GM19372 (cell line): ENCODE measurements at regions not wholly inside any gene's neighbourhood (a gene's known extent, or its start where the extent isn't known, plus 50 kb on each side); places are given as distances from the start of the nearest gene placed in this dataset.

Source experiments
- ATAC-seq: cut with Tn5 transposase; IDR thresholded peaks from one replicate; pipeline ENCODE4 v1.9.1; 2021; ENCODE audit warnings: mild to moderate bottlenecking, low read depth, moderate library complexity; ENCODE audit not compliant: unreplicated experiment

- no peak for ATAC-seq
These were observed 211.7 kb upstream of the B3GAT1 start for GRCh38 chr11:134623711-134624110.

GRCh38 chr11:134622458-134622857, 210.4 kb upstream of the B3GAT1 start:
- ATAC-seq, result no peak

- ATAC-seq, result no peak
These were observed 205.3 kb upstream of the B3GAT1 start for GRCh38 chr11:134617360-134617759.

DNA sequence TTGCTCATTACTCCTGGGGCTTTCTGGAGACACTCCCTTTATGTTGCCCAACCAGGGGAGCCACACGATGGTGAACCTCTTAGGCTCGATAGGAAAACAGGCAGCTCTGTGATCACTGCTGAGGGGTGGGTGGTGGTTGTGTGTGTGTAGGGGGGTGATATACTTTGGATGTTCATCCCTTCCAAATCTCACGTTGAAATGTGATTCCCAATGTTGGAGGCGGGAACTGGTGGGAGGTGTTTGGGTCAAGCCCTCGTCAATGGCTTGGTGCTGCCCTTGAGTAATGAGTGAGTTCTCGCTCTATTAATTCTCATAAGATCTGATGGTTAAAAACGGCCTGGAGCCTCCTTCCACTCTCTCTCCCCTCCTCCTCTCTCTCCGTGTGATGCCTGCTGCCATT, 204.0 kb upstream of the B3GAT1 start:
- ATAC-seq, result no peak

- ATAC-seq, result no peak
These were observed 203.1 kb upstream of the B3GAT1 start for GRCh38 chr11:134615041-134615615.

DNA sequence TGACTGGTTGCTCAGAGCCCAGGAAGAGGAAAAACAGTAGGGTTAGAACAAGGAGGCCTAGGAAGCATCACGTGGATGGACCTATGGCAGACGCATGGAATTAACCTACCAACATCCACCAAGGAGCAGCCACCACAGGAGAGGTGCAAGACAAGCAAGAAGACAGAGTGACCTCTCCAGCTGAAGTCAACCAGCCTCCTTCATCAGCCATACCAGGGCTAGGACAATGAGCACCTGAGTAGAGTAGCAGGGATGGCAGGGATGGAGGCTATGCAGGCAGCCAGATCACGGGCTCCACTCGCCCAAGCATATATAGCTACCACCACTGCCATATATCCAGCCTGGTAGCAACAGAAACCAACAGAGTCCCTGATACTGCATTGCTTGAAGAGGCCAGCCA, 202.1 kb upstream of the B3GAT1 start:
- no peak for ATAC-seq

DNA sequence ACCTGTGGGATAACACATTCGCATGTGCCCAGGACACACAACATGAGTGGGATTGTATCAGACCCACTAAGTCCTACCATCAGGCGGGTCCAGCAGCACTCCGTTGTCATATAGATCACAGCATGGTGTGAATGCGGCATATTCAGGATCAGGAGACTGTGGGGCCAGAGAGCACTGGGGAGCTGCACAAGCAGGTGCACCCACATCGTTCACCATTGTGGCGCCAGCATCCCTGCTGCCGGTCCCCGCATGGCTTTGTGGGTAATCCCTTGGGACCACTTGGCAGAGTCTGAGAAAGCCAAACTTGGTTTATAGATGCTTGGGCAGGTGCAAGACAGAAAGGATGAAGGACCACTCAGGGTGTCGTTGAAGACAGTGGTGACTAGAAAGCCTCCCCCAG, 201.6 kb upstream of the B3GAT1 start:
- ATAC-seq, result no peak

DNA sequence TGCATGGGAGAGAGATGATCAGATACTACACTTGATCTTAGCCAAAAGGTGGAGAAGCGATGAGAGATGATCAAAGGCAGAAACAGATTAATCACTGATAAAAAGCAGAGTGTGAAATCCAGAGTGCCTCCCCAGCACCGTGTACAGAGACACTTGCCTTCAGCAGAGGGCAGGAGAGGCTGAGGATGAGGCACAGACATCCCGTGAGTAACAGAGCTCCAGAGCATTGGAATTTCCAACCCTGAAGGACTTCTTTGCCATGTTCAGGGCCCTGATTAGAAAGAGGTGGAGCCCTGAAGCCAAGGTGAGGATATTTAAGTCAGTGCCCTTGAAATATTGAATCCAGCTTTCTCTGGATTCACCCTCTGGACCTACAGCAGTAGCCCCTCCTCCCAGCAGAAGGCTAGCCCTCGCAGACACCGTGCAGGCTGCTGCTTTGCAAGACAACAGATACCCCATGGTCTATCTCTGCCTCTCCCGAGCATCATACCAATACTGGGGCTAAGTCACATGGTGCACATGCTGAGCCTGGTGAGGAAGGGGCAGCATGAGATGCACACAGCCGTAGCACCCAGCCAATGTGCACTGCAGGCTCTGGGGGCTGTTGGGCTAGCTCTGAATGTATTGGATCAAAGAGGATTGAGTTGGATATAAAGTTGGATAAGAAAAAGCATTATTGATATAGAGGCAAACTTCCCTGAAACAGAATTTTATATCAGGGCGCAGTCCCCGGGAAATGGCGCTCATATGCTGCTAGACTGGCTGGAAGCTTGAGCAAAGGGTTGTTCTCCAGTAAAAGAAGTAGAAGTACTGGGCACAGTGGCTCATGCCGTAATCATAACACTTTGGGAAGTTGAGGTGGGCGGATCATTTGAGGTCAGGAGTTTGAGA, 200.3 kb upstream of the B3GAT1 start:
- no peak for ATAC-seq

GRCh38 chr11:134611537-134611936, 199.5 kb upstream of the B3GAT1 start:
- ATAC-seq, result no peak

DNA sequence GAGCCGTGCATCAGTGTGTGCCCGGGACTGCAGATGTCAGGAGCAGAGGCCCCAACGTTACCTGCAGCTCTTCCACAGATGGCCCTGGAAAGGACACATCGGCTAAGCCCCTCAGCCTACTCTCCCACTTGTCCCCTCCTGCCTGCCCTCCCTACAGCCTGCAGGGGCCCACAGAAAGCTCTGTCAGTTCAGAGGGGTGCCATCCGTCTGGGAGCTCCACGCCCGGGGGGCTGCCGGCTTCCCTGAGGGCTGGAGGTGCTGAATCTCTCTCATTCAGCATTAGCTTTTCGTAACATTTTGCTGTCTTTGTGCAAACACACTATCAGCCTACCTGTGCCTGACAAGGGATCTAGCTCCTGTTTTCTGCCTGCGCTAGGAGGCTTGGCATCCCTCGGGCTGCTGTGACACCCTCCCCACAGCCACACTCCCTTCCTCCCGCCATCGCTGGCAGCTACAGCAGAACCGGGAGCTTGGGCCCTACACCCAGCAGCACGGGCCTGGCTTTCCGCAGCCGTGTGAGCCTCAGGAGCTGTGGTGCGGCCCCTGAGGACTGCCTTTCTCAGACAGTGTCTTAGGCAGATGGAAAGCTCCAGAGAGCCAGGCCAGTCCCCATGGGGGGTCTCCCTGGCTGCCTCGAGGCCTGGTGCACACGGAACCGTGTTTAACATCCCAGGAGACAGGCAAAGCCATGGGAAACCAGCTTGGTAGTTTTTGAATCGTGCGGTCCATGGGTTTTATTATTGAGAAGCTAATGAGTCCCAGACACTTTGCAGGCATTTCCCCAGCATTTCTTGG, 198.3 kb upstream of the B3GAT1 start:
- ATAC-seq, result no peak

DNA sequence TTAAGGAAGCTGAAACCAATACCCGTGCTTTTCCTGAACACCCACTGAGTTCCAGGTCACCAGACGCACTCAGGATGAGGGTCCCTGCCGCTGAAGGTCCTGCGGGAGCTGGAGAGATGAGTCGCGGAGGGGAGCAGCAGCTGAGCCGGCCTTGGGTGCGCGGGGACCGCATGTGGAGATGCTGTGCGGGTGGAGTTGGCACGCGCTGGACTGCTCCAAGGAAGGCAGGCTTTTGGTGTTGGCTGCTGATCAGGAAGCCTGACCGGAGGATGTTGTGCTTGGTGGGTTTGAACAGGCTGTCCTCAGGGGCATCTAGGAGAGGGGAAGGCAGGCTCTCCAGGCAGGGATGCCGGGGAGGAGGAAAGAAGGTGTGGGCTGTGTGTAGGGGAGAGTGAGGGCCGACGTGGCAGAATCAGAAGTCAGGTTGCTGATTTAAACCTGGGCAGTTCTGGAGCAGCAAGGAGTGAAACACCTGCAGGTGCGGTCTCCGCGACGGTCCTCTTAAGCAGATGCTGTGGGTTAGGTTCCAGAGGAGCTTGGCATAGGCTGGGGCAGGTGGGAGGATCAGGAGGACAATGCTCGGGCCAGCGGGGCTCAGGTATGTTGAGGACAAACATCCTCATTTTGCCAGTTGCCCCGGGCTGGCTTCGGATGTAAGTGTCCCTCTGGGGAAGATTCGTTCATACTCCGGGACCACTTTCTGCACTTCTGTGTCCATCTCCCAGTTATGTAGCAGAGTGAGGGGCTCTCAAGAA, 197.5 kb upstream of the B3GAT1 start:
- ATAC-seq, result no peak

DNA sequence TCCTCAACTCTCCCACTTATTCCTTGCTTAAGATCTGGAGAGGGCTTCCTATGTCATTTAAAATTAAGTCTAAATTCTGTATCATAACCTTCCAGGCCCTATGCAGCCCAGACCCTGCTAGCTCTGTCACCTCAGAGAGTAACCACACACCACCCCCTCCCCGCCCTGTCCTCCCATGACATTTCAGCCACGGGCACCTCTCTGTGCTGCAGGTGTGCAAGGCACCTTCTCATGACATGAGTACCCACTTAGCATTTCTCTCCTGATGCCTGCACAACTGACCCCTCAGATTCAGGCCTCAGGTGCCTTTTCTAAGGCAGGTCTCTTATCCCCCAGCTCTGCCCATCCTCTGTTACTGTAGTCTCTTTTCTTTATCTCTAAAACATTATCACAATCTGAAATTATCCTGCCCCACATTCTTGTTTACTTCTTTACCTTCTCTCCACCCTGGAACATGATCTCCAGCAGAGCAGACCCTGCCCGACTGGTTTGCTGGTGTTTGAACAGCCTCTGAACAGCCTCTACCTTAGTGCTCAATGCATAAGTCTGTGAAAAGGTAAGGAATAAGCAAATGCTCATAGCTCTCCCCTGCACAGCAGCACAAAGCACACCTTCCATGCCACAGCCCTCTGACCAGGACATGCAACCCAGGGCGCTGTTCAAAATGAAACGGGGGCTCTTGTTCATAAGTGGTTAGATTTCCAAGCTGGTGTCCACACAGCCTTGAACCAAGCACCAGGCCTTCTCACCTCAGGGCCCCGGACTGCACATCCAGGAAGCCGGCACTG, 196.1 kb upstream of the B3GAT1 start:
- ATAC-seq, result no peak

- ATAC-seq, result no peak
These were observed 194.2 kb upstream of the B3GAT1 start for GRCh38 chr11:134606251-134606650.

- ATAC-seq, result no peak
These were observed 192.8 kb upstream of the B3GAT1 start for GRCh38 chr11:134604886-134605285.

- ATAC-seq, result no peak
These were observed 187.3 kb upstream of the B3GAT1 start for GRCh38 chr11:134599299-134599771.

DNA sequence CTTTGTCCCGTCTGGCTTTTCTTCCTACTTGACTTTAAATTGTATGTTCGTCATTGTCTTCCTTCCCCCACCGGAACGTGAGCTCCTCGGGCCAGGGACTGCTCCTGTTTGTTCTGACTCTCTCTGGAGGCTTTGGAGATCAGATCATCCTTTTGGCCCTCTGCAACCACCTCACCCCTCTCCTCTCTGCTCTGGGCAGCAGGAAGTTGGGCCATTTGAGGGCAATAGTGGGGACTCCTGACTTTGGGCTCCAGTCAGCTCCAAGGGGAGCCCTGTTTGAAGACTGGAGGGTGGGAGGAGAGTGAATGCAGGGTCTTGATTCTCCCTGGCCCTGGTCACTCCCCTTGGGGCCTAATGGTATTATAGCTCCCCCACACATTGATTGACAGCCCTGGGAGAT, 186.3 kb upstream of the B3GAT1 start:
- ATAC-seq, result no peak

DNA sequence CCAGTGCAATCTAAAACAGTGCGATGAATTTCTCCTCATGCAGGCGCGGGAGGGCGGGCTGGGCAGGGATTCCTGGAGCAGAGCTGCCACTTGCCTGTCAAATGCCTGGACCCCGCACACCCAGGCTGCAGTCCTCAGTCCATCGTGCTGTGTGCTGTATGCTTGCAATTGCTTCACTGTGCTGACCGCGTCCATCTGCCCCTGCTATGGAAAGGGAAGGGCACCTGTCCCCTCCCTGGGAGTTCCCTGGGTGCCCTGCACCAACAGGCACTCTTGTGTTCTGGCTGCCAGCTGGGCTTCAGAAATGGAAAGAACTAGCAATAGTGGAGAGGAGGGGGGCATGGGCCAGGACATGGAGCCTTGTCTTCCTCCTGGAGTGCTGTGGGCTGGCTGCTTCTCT, 185.4 kb upstream of the B3GAT1 start:
- ATAC-seq, result no peak

DNA sequence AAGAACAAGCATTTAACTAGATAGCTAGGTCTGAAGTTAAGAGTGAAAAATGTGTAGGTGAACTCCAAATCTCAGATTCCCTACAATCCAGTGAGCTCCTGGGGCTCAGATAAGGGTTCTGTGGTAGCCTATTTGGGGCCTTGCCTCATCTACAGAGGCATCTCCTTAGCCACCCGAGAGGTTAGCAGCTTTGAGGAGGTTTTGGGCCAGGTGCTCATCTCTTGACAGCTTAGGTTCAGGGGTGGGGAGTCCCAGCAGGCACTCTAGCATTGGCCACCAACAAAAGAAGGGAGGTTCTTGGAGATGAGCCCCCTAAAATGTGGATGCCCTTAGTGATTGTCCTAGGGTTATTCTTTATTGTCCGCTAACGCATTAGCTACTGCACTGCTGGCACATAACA, 184.4 kb upstream of the B3GAT1 start:
- no peak for ATAC-seq

- ATAC-seq, result peak; percentile 79
These were observed 180.4 kb upstream of the B3GAT1 start for GRCh38 chr11:134592391-134592990.
